Prostate gland (tissue), 2 donors: ENCODE measurements at regions not wholly inside any gene's neighbourhood (a gene's known extent, or its start where the extent isn't known, plus 50 kb on each side); places are given as distances from the start of the nearest gene placed in this dataset.

ENCODE experiments used
- DNase-seq: peaks from one replicate; pipeline ENCODE4 v3.0.0-alpha.2; 2019; ENCODE audit warnings: low spot score
- H3K27ac ChIP-seq, 2 donors: fragments of 200-600 bp; sonication (generic); 2 replicates each; pipeline ENCODE4 v1.5.1; 2017 to 2019
- H3K27me3 ChIP-seq: fragments of 200-600 bp; sonication (generic); replicated peaks from 2 replicates; pipeline ENCODE4 v1.5.1; 2019; ENCODE audit not compliant: insufficient read depth
- H3K36me3 ChIP-seq, 2 donors: fragments of 200-600 bp; sonication (generic); 1 replicate in 1 of 2; 2 replicates in 1 of 2; pipeline versions ENCODE4 v1.5.1 to v1.8.1; 2017 to 2019
- H3K4me1 ChIP-seq: fragments of 200-600 bp; sonication (generic); replicated peaks from 2 replicates; pipeline ENCODE4 v1.5.1; 2019
- H3K4me3 ChIP-seq, 2 donors: fragments of 200-600 bp; sonication (generic); 2 replicates each; pipeline ENCODE4 v1.5.1; 2017 to 2019
- H3K9me3 ChIP-seq: fragments of 200-600 bp; sonication (generic); 2 replicates; pipeline ENCODE4 v1.5.1; 2017
- CTCF ChIP-seq, 4 experiments: fragments of 200-600 bp in 2 of 4; fragments of 450-650 bp in 2 of 4; sonication (generic) in 2 of 4; IDR thresholded peaks; 1 replicate in 3 of 4; 2 replicates in 1 of 4; pipeline ENCODE4 v1.5.1; 2016 to 2019; ENCODE audit warnings: antibody characterized with exemption in 4 of 4, mild to moderate bottlenecking in 2 of 4, moderate library complexity in 2 of 4
- POLR2A ChIP-seq: fragments of 450-650 bp; IDR thresholded peaks from one replicate; pipeline ENCODE4 v1.6.1; 2016; ENCODE audit warnings: antibody characterized with exemption, mild to moderate bottlenecking
- POLR2AphosphoS5 ChIP-seq: sonication (generic); formaldehyde crosslinking; IDR thresholded peaks from one replicate; pipeline ENCODE4 v1.6.1; 2017; ENCODE audit warnings: antibody characterized with exemption
- WGBS: methylation state at CpG from one replicate; pipeline ENCODE4 v1.1.5; 2018; 5-methylcytosine and 5-hydroxymethylcytosine counted together
- intact Hi-C: fragments of 100-400 bp; cut with DNase I; formaldehyde crosslinking; loops from one replicate; pipeline ENCODE4 v1.14.2; 2022

GRCh38 chr6:148053209-148053608, 289.4 kb upstream of the SASH1 start:
- H3K9me3 ChIP-seq = no peaks in the 10 kb centered on the region

GRCh38 chr6:148053796-148054195, 288.8 kb upstream of the SASH1 start:
- Histone ChIP-seq H3K9me3 (no peaks in the 10 kb centered on the region), H3K4me3 (no peak overlapping the region), H3K4me1 (no peaks in the 10 kb centered on the region), H3K27ac (no peak overlapping the region), H3K36me3 (no peaks in the 10 kb centered on the region), H3K27me3 (no peaks in the 10 kb centered on the region)
- TF ChIP-seq CTCF (IDR thresholded peaks at IDR 0.05) (no peak), POLR2A (no peak), POLR2AphosphoS5 (no peak)
- intact Hi-C loops = no loop called here
- DNase-seq = no peak

More at GRCh38 chr6:148053209-148053608, 289.4 kb upstream of the SASH1 start:
- Histone ChIP-seq H3K27me3 (no peaks in the 10 kb centered on the region), H3K4me3 (no peak overlapping the region), H3K36me3 (no peaks in the 10 kb centered on the region), H3K27ac (no peak overlapping the region), H3K4me1 (no peaks in the 10 kb centered on the region)
- no peak for DNase-seq
- 93% methylated on average over 5 of the region's 5 CpGs for WGBS
- intact Hi-C loops = no loop called here
- TF ChIP-seq CTCF (IDR thresholded peaks at IDR 0.05) (no peak), POLR2AphosphoS5 (no peak), POLR2A (no peak)

GRCh38 chr6:148054219-148054618, 288.4 kb upstream of the SASH1 start:
- Histone ChIP-seq H3K27me3 (no peaks in the 10 kb centered on the region), H3K27ac (no peak overlapping the region), H3K4me1 (no peaks in the 10 kb centered on the region), H3K36me3 (no peaks in the 10 kb centered on the region), H3K4me3 (no peak overlapping the region), H3K9me3 (no peaks in the 10 kb centered on the region)
- TF ChIP-seq POLR2A (no peak), POLR2AphosphoS5 (no peak), CTCF (IDR thresholded peaks at IDR 0.05) (no peak)
- intact Hi-C loops = no loop called here
- DNase-seq = no peak
- 93% methylated on average over 1 of the region's 1 CpG for WGBS

GRCh38 chr6:148055419-148055818, 287.2 kb upstream of the SASH1 start:
- TF ChIP-seq POLR2A (no peak), CTCF (IDR thresholded peaks at IDR 0.05) (no peak)
- H3K4me3 ChIP-seq = no peak overlapping the region
- H3K27ac ChIP-seq = no peak overlapping the region
- H3K4me1 ChIP-seq = no peaks in the 10 kb centered on the region
- no peak for DNase-seq
- no peaks in the 10 kb centered on the region for H3K36me3 ChIP-seq
- intact Hi-C loops = no loop called here
- no peaks in the 10 kb centered on the region for H3K9me3 ChIP-seq
- no peaks in the 10 kb centered on the region for H3K27me3 ChIP-seq
- WGBS = 60% methylated on average over 3 of the region's 3 CpGs

- H3K27ac ChIP-seq = no peak overlapping the region
- 73% methylated on average over 1 of the region's 1 CpG for WGBS
- no peak for DNase-seq
- no peaks in the 10 kb centered on the region for H3K4me1 ChIP-seq
- H3K4me3 ChIP-seq = no peak overlapping the region
- TF ChIP-seq POLR2AphosphoS5 = no peak
- intact Hi-C loops = no loop called here
- H3K27me3 ChIP-seq = no peaks in the 10 kb centered on the region
- H3K9me3 ChIP-seq = no peaks in the 10 kb centered on the region
- no peaks in the 10 kb centered on the region for H3K36me3 ChIP-seq
Observed at GRCh38 chr6:148059869-148060268, 282.8 kb upstream of the SASH1 start.
